ENCODE measurements at regions not wholly inside any gene's neighbourhood (a gene's known extent, or its start where the extent isn't known, plus 50 kb on each side); places are given as distances from the start of the nearest gene placed in this dataset.
A peak's percentile ranks its signal among the peaks of the same experiment; 100 is the strongest.

DNA sequence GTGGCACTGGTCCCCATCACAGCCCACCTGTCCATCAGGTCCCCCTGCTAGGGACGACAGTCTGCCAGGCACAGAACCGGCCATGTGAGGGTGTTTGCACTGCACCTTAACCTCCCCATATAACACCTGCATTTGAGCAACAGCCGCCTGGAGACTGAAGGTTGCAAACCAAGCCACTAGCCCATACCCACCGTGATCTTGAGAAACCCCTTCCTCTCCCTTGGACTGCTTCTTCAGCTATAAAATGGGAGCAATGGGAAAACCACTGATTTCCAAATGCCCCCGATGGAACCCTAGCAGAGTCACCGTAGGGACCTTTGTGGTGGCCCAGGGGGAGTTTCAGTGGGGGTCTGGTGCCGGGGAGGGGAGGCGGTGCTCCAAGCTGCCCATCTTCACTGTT is 120.1 kb downstream of the NPTX2 start:
- no peak overlapping the region for H3K27ac ChIP-seq
- no peak overlapping the region for H3K4me3 ChIP-seq (ENCODE audit: low read depth, low read length)
- H3K27me3 ChIP-seq (replicated peaks): no peaks in the 10 kb centered on the region
- in situ Hi-C loops (cut with HindIII; ENCODE audit: low pct_ligation_motif_present, low sequenced_read_pairs): no loop called here
- no peak for DNase-seq
- no peaks in the 10 kb centered on the region for H3K36me3 ChIP-seq (replicated peaks)
- no peak for TF ChIP-seq CTCF (IDR thresholded peaks at IDR 0.05; ENCODE audit: low read depth, low read length, missing control alignments)

DNA sequence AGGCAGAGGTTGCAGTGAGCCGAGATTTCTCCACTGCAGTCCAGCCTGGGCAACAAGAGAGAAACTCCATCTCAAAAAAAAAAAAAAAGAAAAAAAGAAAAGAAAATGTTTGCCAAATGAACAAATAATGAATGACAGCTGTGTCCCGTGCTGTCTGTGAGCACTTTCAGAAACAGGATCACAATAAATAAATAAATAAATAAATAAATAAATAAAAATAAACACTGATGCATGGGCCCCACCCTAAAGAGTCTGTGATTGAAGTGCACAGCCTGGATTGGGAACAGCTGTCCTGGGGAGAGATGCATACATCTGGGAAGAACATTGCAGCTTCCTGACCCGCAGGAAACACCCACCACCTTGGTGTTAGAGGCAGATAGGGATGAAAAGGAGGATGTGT is 123.6 kb downstream of the NPTX2 start:
- H3K27ac ChIP-seq: no peak overlapping the region
- no peak for DNase-seq
- in situ Hi-C loops (cut with HindIII; ENCODE audit: low pct_ligation_motif_present, low sequenced_read_pairs): no loop called here
- no peaks in the 10 kb centered on the region for H3K36me3 ChIP-seq (replicated peaks)
- H3K27me3 ChIP-seq (replicated peaks): no peaks in the 10 kb centered on the region
- no peak overlapping the region for H3K4me3 ChIP-seq (ENCODE audit: low read depth, low read length)
- TF ChIP-seq CTCF (IDR thresholded peaks at IDR 0.05; ENCODE audit: low read depth, low read length, missing control alignments): no peak

DNA sequence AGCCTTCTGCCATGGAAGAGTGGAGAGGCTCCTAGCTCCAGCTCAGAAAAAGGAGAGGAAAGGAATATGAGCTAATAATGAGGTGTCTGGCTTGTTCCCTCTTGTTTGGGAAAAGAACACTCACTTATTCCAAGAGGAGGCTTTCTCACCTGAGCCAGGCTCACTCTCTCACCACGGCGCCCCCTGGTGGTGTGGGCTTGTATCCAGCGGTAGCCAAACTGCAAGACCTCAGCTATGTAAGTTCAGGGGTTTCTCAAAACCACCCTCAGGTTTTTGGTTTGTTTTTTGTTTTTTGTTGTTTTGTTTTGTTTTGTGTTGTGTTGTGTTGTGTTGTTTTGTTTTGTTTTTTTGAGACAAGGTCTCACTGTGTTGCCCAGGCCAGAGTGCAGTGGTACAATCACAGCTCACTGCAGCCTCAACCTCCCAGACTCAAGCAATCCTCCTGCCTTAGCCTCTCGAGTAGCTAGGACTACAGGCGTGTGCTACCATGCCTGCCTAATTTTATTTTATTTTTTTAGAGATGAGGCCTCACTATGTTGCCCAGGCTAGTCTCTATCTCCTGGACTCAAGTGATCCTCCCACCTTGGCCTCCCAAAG is 124.0 kb downstream of the TMEM130 start:
- no peak overlapping the region for H3K4me3 ChIP-seq (ENCODE audit: low read depth, low read length)
- H3K36me3 ChIP-seq (replicated peaks): no peaks in the 10 kb centered on the region
- TF ChIP-seq CTCF (IDR thresholded peaks at IDR 0.05; ENCODE audit: low read depth, low read length, missing control alignments): peak; percentile 74
- H3K27me3 ChIP-seq (replicated peaks): no peaks in the 10 kb centered on the region
- in situ Hi-C loops (cut with HindIII; ENCODE audit: low pct_ligation_motif_present, low sequenced_read_pairs): no loop called here
- DNase-seq: peak; percentile 23
- no peak overlapping the region for H3K27ac ChIP-seq

DNA sequence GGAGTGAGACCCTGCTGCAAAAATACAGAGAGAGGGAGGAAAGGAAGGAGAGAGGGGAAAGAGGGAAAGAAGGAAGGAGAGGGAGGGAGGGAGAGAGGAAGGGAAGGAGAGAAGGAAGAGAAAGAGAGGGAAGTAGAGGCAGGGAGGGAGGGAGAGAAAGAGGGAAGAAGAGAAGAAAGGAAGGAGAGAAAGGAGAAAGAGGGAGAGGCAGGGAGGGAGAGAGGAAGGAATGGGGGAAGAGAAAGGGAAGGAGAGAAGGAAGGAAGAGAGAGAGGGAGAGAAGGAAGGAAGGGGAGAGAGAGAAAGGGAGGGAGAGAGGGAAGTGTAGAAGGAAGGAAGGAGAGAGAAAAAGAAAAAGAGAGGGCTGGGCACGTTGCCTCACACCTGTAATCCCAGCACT is 121.7 kb downstream of the TMEM130 start:
- no peak for DNase-seq
- no peak for TF ChIP-seq CTCF (IDR thresholded peaks at IDR 0.05; ENCODE audit: low read depth, low read length, missing control alignments)
- H3K27me3 ChIP-seq (replicated peaks): no peaks in the 10 kb centered on the region
- no peak overlapping the region for H3K4me3 ChIP-seq (ENCODE audit: low read depth, low read length)
- no peaks in the 10 kb centered on the region for H3K36me3 ChIP-seq (replicated peaks)
- in situ Hi-C loops (cut with HindIII; ENCODE audit: low pct_ligation_motif_present, low sequenced_read_pairs): no loop called here
- H3K27ac ChIP-seq: no peak overlapping the region

DNA sequence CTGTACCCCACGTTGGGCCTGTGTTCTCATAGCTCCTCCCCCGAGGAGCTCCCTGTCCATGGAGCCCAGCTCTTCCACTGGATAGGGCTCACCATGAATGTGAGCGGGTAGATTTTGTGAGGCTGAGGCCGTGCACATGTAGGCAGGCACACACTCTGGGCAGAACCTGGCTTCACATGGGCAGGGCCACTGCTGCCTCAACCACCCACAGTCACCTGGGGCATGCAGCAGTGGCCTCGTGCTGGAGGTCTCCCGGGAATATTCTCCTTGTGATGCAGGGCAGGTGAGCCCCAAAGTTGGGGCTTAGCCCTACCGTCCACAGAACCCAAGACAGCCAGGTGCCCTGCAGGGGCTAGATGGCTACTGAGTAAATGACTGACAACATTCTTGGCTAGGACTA is 116.6 kb downstream of the TMEM130 start:
- no peaks in the 10 kb centered on the region for H3K27me3 ChIP-seq (replicated peaks)
- no peak for TF ChIP-seq CTCF (IDR thresholded peaks at IDR 0.05; ENCODE audit: low read depth, low read length, missing control alignments)
- H3K27ac ChIP-seq: no peak overlapping the region
- H3K4me3 ChIP-seq (ENCODE audit: low read depth, low read length): no peak overlapping the region
- DNase-seq: no peak
- no peaks in the 10 kb centered on the region for H3K36me3 ChIP-seq (replicated peaks)
- in situ Hi-C loops (cut with HindIII; ENCODE audit: low pct_ligation_motif_present, low sequenced_read_pairs): no loop called here

- in situ Hi-C loops (cut with HindIII; ENCODE audit: low pct_ligation_motif_present, low sequenced_read_pairs): no loop called here
- Histone ChIP-seq H3K36me3 (replicated peaks) (no peaks in the 10 kb centered on the region), H3K4me3 (ENCODE audit: low read depth, low read length) (no peak overlapping the region), H3K27me3 (replicated peaks) (no peaks in the 10 kb centered on the region), H3K27ac (no peak overlapping the region)
- no peak for TF ChIP-seq CTCF (IDR thresholded peaks at IDR 0.05; ENCODE audit: low read depth, low read length, missing control alignments)
- DNase-seq: no peak
These were observed 115.8 kb downstream of the TMEM130 start for GRCh38 chr7:98753989-98754479.

Measured in brain microvascular endothelial cell (primary cell).